ENCODE measurements at regions not wholly inside any gene's neighbourhood (a gene's known extent, or its start where the extent isn't known, plus 50 kb on each side); places are given as distances from the start of the nearest gene placed in this dataset.

DNA sequence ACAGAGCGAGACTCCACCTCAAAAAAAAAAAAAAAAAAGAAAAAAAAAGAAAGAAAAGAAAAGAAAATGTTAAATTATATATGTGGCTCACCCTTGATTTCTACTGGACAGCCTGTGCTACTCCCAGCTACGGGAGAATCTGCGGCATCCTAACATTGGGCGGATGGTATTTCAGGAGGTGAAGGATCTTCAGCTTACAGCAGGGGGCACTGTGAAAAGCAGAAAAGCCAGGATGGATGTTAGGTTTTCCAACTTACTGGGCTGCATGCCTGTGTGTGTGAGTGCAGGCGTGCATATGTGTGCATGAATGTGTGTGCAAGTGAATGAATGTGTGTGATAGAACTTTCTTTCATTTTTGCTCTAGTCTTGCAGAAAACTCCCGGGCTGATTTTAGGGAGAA, 1066.5 kb downstream of the TYW1 start:
- 81 to 84% methylated on average over 6 of the region's 6 CpGs for WGBS, 2 donors
- intact Hi-C loops (cut with DNase I): no loop called here
- DNase-seq: no peak
- TF ChIP-seq CTCF (IDR thresholded peaks at IDR 0.05) (peak in 2 of 6 experiments; percentile 6 to 7), POLR2A (IDR thresholded peaks at IDR 0.05) (no peak)
- Histone ChIP-seq H3K9me3 (no peaks in the 10 kb centered on the region), H3K27ac (no peak overlapping the region), H3K4me3 (no peak overlapping the region), H3K4me1 (no peaks in the 10 kb centered on the region), H3K27me3 (peaks cover 0 to under 1% (median 0%) of the 10 kb centered on the region in 4 donors), H3K36me3 (no peaks in the 10 kb centered on the region)

DNA sequence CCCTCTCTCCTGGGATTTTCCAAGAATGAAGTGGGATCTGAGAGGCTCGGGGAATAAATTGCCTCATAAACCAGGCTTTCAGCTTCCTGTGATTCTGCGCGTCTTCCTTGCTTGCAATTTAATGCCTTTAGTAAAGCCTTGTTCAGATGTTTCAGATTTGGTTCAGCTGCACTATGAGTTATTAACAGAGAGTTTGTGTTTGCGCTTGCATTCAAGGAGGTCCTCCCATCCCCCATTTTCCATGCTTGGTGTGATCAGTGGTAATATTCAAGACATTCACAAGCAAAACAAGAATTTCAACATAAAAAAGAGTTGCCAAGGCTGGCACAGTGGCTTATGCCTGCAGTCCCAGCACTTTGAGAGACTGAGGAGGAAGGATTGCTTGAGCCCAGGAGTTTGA, 1068.9 kb downstream of the TYW1 start:
- H3K36me3 ChIP-seq: no peaks in the 10 kb centered on the region
- no peaks in the 10 kb centered on the region for H3K9me3 ChIP-seq
- H3K4me3 ChIP-seq: no peak overlapping the region
- 73 to 81% methylated on average over 4 of the region's 4 CpGs for WGBS, 2 donors
- H3K4me1 ChIP-seq: no peaks in the 10 kb centered on the region
- intact Hi-C loops (cut with DNase I): no loop called here
- TF ChIP-seq POLR2A (IDR thresholded peaks at IDR 0.05): no peak
- no peak for TF ChIP-seq CTCF (IDR thresholded peaks at IDR 0.05)
- no peak overlapping the region for H3K27ac ChIP-seq
- no peak for DNase-seq
- H3K27me3 ChIP-seq: peaks cover 0 to 7% (median 0%) of the 10 kb centered on the region in 4 donors

GRCh38 chr7:68067845-68068244, 1071.2 kb downstream of the TYW1 start:
- Histone ChIP-seq H3K27me3 (peaks cover 0 to 7% (median 0%) of the 10 kb centered on the region in 4 donors), H3K4me1 (no peaks in the 10 kb centered on the region), H3K9me3 (no peaks in the 10 kb centered on the region), H3K4me3 (no peak overlapping the region), H3K27ac (no peak overlapping the region), H3K36me3 (no peaks in the 10 kb centered on the region)
- whole genome bisulfite sequencing, 2 donors: 42 to 48% methylated on average over 4 of the region's 4 CpGs
- intact Hi-C loops (cut with DNase I): no loop called here
- DNase-seq: no peak
- no peak for TF ChIP-seq POLR2A (IDR thresholded peaks at IDR 0.05)
- TF ChIP-seq CTCF (IDR thresholded peaks at IDR 0.05): no peak

GRCh38 chr7:68070992-68071391, 1074.4 kb downstream of the TYW1 start:
- Histone ChIP-seq H3K27ac (no peak overlapping the region), H3K9me3 (no peaks in the 10 kb centered on the region), H3K36me3 (no peaks in the 10 kb centered on the region), H3K4me1 (no peaks in the 10 kb centered on the region), H3K4me3 (no peak overlapping the region), H3K27me3 (peaks cover 0 to 7% (median 0%) of the 10 kb centered on the region in 4 donors)
- intact Hi-C loops (cut with DNase I): no loop called here
- 67 to 77% methylated on average over 4 to 5 of the region's 5 CpGs for WGBS, 2 donors
- TF ChIP-seq CTCF (IDR thresholded peaks at IDR 0.05): no peak
- no peak for TF ChIP-seq POLR2A (IDR thresholded peaks at IDR 0.05)
- no peak for DNase-seq

DNA sequence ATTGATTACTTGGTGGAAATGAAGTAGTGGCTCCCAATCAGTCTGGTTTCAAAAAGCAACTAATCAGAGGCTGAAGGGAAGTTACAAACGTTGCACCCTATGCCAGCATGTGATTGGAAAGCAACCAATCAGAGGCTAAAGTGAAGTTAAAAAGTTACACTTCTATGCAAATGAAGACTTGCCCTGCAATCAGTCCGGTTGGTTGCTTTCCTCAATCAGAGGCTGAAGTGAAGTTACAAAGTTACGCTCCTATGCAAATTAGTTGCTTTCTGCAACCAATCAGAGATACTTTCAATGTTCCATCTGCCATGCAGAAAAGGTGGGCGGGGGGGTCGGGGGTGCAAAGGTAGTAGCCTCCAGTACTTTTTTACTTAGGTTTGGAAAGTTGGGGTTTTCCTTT, 1077.1 kb downstream of the TYW1 start:
- Histone ChIP-seq H3K9me3 (no peaks in the 10 kb centered on the region), H3K4me3 (no peak overlapping the region), H3K27me3 (peaks cover 0 to 5% (median 0%) of the 10 kb centered on the region in 4 donors), H3K36me3 (no peaks in the 10 kb centered on the region), H3K27ac (no peak overlapping the region), H3K4me1 (no peaks in the 10 kb centered on the region)
- TF ChIP-seq CTCF (IDR thresholded peaks at IDR 0.05): no peak
- no peak for TF ChIP-seq POLR2A (IDR thresholded peaks at IDR 0.05)
- WGBS, 2 donors: 49 to 62% methylated on average over 5 of the region's 5 CpGs
- DNase-seq: no peak
- intact Hi-C loops (cut with DNase I): no loop called here
